Adrenal gland (tissue), 9 donors: ENCODE measurements at regions not wholly inside any gene's neighbourhood (a gene's known extent, or its start where the extent isn't known, plus 50 kb on each side); places are given as distances from the start of the nearest gene placed in this dataset.
"Not testable (repeated sequence)": the region's sequence is repeated elsewhere in the genome, so short reads cannot be mapped to it uniquely, and the experiment has no call there.

Experiments
- DNase-seq, 7 donors: peaks; one replicate each; pipeline ENCODE4 v3.0.0-alpha.2; 2019 to 2020
- H3K27ac ChIP-seq, 5 donors: fragments of 200-600 bp; sonication (generic) in 4 of 5; 1 replicate in 3 of 5; 2 replicates in 2 of 5; pipeline versions ENCODE4 v1.5.1 to v1.8.0; 2016 to 2020; ENCODE audit warnings: mild to moderate bottlenecking in 1 of 5
- H3K27me3 ChIP-seq: fragments of 200-600 bp; 2 replicates; pipeline ENCODE4 v1.8.0; 2021
- H3K36me3 ChIP-seq, 2 donors: fragments of 200-600 bp; replicated peaks in 1 of 2; 1 replicate in 1 of 2; 2 replicates in 1 of 2; pipeline versions ENCODE4 v1.5.1 to v1.8.0; 2018 to 2022
- H3K4me1 ChIP-seq, 2 donors: fragments of 200-600 bp; replicated peaks in 1 of 2; 1 replicate in 1 of 2; 2 replicates in 1 of 2; pipeline versions ENCODE4 v1.5.1 to v1.8.0; 2018 to 2021
- H3K4me3 ChIP-seq, 4 donors: fragments of 200-600 bp; sonication (generic) in 3 of 4; one replicate each; pipeline ENCODE4 v1.5.1; 2016 to 2018
- H3K9me3 ChIP-seq, 3 donors: fragments of 200-600 bp; sonication (generic) in 1 of 3; replicated peaks in 1 of 3; 1 replicate in 2 of 3; 2 replicates in 1 of 3; pipeline versions ENCODE4 v1.5.1 to v1.8.0; 2016 to 2021
- WGBS, 4 donors: extraction: QIAGEN DNeasy Blood & Tissue Kit in 2 of 4; methylation state at CpG; one replicate each; pipeline versions ENCODE4 v1.1.5 to v1.1.7; 2013 to 2017; 5-methylcytosine and 5-hydroxymethylcytosine counted together
- intact Hi-C, 2 donors: fragments of 100-400 bp; cut with DNase I; formaldehyde crosslinking; loops; one replicate each; pipeline versions ENCODE4 v1.14.1 to v1.15.0; 2022 to 2023
- donor health status: healthy with polysubstance abuse.
- donor health status: Bipolar disorder and iron deficiency.
- donor health status: DM: yes; HTN: yes; CAD: no.
- donor health status: DM: no; HTN: no; CAD: no.
- donor health status: DM: no; HTN: no; CAD: no.

DNA sequence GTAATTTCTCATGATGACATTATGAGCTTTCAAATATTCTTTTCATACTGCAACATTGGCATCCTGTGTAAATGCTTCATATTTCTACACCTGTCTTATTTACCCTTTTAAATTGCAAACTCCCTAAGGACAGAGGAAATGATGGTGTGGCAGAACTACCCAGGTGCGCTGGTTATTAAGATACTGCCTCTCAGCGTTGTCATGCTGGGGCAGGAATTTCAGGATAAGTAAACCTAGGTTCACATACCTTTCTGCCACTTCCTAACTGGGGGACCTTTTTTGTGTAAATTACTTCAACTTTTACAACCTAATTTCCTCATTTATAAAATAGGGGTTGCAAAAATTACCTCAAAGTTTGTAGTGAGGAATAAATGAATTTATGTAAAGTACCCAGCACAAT lies 137.7 kb upstream of the NBPF26 start:
- H3K36me3 ChIP-seq, H3K4me1 ChIP-seq, H3K27me3 ChIP-seq, DNase-seq, intact Hi-C loops, H3K4me3 ChIP-seq, H3K27ac ChIP-seq, H3K9me3 ChIP-seq: not testable (repeated sequence)
- WGBS, 4 donors, result no CpG with 5 or more reads among the region's 2 CpGs

DNA sequence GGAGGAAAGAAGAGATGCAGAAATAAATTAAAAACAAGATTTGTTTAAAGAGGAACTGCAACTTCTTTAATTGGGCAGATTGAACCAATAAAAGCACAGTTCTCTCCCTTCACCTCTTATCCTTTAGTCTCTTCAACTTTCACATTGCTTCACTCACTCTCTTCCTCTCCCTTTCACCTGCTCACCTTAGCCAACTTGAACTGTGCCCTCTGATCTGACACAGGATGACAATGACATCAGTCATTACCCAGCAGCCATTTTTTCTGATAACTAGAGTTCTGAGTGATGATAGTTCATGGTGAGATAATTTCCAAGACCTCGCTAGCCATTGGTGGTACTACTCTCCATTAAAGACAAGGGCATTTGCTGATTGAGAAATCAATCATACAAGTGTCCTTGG lies 134.9 kb upstream of the NBPF26 start:
- H3K36me3 ChIP-seq, H3K4me1 ChIP-seq, H3K27me3 ChIP-seq, H3K4me3 ChIP-seq, H3K27ac ChIP-seq, DNase-seq, H3K9me3 ChIP-seq, intact Hi-C loops: not testable (repeated sequence)
- no CpG with 5 or more reads among the region's 1 CpG for WGBS, 4 donors

DNA sequence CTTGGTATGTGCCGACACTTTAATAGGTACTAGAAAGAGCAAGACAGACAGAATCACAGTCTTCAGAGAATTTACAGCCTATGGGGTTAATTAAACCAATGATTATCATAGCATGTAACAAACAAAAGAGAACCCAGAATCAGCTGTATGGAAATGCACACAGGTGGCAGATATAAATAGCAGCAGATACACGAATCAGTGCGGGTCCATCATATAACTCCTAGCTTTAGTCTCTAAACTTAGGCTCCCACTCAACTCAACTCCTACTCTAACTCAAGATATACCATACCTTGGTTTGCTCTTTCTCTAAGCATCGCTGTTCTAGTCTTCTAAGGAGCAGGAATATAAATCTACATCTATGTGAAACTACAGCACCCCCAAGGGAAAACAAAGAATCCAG lies 132.0 kb upstream of the NBPF26 start:
- H3K27me3 ChIP-seq, intact Hi-C loops: not testable (repeated sequence)

DNA sequence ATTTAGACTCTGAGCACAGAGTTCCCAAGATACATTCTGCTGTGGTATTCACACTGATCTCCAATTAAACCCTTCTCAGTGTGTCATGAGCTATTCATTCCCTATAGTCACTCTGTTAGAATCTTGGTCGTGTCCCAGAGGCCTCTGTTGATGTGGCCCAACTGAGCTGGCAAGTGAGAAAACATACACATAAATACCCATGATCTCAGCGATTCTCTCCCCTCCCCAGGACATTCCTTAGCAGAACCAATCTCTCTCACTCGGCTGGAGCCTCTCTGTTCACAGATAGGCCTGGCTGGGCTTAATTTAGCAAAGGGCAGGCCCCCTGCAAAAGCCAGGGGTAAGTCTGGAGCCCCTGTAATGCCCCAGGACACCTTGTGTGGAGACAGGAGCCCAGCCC lies 130.8 kb upstream of the NBPF26 start:
- H3K27ac ChIP-seq, H3K27me3 ChIP-seq, intact Hi-C loops, H3K9me3 ChIP-seq, H3K4me3 ChIP-seq, H3K4me1 ChIP-seq, H3K36me3 ChIP-seq, DNase-seq: not testable (repeated sequence)
- WGBS, 4 donors, result no CpG with 5 or more reads among the region's 3 CpGs

More for the DNA sequence above, 132.0 kb upstream of the NBPF26 start:
- DNase-seq, H3K27ac ChIP-seq, H3K4me1 ChIP-seq, H3K36me3 ChIP-seq, H3K4me3 ChIP-seq, H3K9me3 ChIP-seq: not testable (repeated sequence)
- 85 to 96% methylated on average over 2 to 3 of the region's 4 CpGs; no CpG with 5 or more reads in 2 of the 4 donors for WGBS, 4 donors

DNA sequence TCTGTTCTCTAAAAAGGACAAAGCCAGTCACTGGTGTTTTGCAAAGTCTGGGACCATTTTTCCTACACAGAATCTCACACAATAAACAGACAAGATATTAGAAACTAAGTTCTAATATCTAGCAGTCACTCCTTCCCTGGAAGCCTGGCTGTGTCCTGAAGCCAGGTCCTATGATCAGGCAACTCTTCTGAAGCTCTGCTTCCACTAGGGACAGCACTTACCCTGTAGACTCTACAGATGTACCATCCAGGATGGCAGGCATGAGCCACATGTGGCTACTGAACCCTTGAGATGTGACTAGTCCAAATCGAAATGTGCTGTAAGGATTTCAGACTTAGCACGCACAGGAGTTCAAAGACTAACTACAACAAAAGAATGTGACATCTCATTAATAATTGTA lies 130.1 kb upstream of the NBPF26 start:
- H3K27ac ChIP-seq, H3K4me1 ChIP-seq, H3K9me3 ChIP-seq, intact Hi-C loops, H3K36me3 ChIP-seq, H3K27me3 ChIP-seq, DNase-seq, H3K4me3 ChIP-seq: not testable (repeated sequence)
- no CpG with 5 or more reads among the region's 2 CpGs for WGBS, 4 donors

DNA sequence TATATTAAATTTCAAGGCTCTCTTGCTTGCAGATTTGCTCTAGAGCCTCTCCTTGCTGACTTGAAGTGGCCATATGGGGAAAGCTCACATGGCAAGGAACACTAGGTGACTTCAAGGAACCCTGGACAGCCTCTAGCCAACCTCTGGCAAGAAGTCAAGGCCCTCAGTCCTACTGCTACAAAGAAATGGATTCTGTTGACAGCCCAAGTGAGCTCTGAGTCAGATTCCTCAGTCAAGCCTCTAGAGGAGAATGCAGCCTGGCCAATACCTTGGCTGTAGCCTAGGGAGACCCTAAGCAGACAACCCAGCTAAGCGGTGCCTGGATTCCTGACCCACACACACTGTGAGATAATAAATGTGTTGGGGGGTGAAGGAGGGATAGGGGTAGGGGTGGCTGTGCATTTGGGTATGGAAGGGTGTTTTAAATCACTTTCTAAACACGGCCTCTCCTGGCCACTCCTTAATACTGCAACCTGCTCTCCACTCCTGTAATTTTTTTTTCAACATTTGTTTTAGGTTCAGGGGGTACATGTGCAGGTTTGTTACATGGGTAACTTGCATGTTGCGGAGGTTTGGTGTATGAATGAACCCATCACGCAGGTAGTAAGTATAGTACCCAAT lies 125.3 kb upstream of the NBPF26 start:
- no CpG with 5 or more reads among the region's 4 CpGs for WGBS, 4 donors
- H3K4me3 ChIP-seq, intact Hi-C loops: not testable (repeated sequence)

DNA sequence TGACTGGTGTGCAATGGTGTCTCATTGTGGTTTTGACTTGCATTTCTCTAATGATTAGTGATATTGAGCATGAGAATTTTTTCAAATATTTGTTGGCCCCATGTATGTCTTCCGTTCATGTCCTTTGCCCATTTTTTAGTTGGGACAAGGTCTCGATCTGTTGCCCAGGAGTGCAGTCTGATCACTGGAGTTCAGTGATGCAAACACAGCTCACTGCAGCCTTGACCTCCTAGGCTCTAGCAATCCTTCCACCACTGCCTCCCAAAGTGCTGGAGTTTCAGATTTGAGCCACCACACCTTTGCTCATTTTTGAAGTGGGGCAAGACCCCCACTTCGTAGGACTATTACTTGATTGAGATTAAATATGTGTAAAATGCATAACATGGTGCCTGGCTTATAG lies 124.2 kb upstream of the NBPF26 start:
- H3K9me3 ChIP-seq, H3K27ac ChIP-seq, H3K36me3 ChIP-seq, H3K4me1 ChIP-seq, intact Hi-C loops, H3K4me3 ChIP-seq, H3K27me3 ChIP-seq, DNase-seq: not testable (repeated sequence)
- no CpG with 5 or more reads among the region's 3 CpGs for WGBS, 4 donors

More for the DNA sequence above, 125.3 kb upstream of the NBPF26 start:
- not testable (repeated sequence) for H3K36me3 ChIP-seq, H3K9me3 ChIP-seq, DNase-seq, H3K27me3 ChIP-seq, H3K4me1 ChIP-seq, H3K27ac ChIP-seq

DNA sequence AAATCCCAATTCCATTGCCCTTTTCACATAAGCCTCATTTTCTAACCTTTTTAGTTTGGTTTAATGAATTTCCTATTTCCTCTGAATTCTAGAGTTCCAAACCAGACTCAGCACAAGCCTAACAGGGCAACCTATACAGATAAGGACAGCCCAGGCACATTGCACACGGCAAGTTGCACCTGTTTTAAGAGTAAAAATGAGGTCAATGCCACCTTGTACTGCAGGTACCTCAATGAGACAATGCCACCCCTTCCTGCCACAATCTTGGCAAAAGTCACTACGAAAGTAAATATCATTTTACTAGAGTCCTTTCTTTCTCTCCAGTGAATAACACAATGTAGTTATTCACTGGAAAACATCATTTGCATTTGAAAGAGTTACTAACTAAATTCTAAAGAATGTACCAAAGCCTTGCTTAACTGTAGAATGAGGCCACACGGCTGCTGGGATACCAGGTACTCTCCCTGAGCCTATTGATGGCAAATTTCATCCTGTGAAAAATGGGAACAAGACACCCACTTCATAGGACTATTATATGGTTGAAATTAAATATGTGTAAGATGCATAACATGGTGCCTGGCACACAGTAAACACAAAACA lies 123.2 kb upstream of the NBPF26 start:
- DNase-seq, H3K4me1 ChIP-seq, H3K9me3 ChIP-seq, H3K27me3 ChIP-seq, H3K27ac ChIP-seq, H3K4me3 ChIP-seq, H3K36me3 ChIP-seq, intact Hi-C loops: not testable (repeated sequence)
- no CpG with 5 or more reads among the region's 3 CpGs for WGBS, 4 donors

DNA sequence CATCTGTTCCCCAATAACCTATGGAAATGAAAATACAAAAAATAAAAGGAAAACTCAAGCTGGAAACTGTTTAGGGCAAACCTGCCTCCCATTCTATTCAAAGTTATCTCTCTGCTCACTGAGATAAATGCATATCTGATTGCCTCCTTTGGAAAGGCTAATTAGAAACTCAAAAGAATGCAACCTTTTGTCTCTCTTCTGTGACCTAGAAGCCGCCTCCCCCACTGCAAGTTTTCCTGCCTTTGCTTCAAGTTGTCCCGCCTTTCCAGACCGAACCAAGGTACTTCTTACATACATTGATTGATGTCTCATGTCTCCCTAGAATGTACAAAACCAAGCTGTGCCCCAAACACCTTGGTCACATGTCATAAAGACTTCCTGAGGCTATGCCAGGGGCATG lies 115.9 kb upstream of the NBPF26 start:
- H3K27ac ChIP-seq, DNase-seq, H3K9me3 ChIP-seq, H3K27me3 ChIP-seq, H3K4me1 ChIP-seq, H3K36me3 ChIP-seq, intact Hi-C loops, H3K4me3 ChIP-seq: not testable (repeated sequence)
- no CpG with 5 or more reads among the region's 3 CpGs for WGBS, 4 donors

DNA sequence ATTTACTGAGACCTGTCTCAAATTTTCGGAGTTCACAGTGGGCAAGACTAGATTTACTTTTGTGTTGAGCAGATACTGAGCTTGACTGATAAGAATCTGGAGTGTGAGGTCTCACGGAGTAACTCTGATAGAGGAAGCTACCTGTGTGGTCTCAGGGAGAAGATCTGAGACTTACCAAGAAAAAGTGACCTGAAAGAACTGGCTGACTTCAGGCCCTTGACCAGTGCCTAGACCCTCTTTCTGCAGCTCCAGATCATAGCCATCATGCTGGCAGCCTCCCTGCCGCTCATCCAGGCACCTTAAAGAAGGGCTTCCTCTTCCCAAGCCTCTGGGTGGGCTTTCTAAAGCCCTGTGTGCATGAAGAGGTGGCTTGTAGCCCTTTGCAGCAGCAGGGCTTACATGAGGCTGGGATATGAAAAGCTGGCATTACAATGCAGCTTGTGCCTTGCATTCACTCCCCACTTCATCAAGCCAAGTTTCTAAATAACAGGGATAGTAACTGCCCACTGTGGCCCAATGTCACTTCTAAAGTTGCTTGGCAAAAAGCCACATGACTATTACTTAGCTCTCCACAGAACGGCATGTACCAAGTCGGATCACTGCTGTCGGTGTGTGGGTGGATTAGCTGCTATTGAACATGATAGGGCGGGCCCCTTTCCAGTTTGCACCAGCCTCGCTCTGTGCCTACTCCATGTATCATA lies 115.3 kb upstream of the NBPF26 start:
- intact Hi-C loops, H3K9me3 ChIP-seq: not testable (repeated sequence)

DNA sequence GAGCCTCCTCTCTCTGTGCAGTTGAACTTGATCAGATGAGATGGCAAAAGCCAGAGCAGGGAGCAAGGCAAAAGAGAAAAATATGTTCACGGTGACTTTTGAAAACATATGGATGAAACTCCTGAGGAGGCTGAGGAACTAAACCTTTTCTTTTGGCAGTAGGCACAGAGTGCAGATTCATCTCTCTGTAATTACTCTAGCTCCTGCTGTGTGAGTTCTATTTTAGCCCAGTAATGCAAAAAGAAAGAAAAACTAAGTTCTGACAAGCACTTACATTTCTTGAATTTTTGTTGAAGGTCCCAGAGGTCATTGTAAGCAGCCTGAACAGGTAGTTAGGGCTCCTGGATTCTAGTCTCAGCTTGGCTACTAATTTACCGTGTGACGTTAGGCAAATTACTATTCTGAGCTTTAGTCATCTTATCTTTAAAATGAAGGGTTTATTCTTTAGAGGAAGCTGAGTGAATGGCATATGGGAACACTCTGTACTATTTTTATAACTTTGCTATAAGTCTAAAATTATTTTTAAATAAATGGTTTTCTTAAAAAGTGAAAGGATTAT lies 114.7 kb upstream of the NBPF26 start:
- H3K27ac ChIP-seq, H3K27me3 ChIP-seq, intact Hi-C loops, H3K36me3 ChIP-seq, H3K4me1 ChIP-seq, H3K4me3 ChIP-seq, DNase-seq, H3K9me3 ChIP-seq: not testable (repeated sequence)
- no CpG with 5 or more reads among the region's 3 CpGs for WGBS, 4 donors

More for the DNA sequence above, 115.3 kb upstream of the NBPF26 start:
- H3K36me3 ChIP-seq, H3K27me3 ChIP-seq, DNase-seq, H3K4me1 ChIP-seq, H3K4me3 ChIP-seq, H3K27ac ChIP-seq: not testable (repeated sequence)
- no CpG with 5 or more reads among the region's 8 CpGs for WGBS, 4 donors
